ENCODE measurements at regions not wholly inside any gene's neighbourhood (a gene's known extent, or its start where the extent isn't known, plus 50 kb on each side); places are given as distances from the start of the nearest gene placed in this dataset.

DNA sequence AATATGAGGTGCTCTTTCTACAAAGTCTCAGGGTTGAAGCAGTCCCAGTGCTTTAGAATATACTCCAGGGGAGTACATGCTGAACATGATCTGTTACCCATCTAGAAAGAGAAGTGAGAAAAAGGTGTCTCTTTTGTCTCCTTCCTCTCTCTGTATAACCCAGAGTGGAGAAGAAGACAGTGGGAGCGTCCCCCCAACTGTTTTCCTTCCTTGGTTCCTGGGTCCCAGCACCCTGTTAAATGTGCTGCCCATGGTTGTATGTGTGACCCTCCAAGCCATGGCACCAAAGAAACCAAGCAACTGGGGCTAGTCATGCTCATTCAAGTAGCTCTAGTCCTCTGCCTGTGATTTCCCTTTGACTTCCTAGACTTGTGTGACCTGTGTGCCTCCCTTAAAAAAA is 683.7 kb downstream of the TBL1XR1 start:
- TF ChIP-seq, protein P1, sequence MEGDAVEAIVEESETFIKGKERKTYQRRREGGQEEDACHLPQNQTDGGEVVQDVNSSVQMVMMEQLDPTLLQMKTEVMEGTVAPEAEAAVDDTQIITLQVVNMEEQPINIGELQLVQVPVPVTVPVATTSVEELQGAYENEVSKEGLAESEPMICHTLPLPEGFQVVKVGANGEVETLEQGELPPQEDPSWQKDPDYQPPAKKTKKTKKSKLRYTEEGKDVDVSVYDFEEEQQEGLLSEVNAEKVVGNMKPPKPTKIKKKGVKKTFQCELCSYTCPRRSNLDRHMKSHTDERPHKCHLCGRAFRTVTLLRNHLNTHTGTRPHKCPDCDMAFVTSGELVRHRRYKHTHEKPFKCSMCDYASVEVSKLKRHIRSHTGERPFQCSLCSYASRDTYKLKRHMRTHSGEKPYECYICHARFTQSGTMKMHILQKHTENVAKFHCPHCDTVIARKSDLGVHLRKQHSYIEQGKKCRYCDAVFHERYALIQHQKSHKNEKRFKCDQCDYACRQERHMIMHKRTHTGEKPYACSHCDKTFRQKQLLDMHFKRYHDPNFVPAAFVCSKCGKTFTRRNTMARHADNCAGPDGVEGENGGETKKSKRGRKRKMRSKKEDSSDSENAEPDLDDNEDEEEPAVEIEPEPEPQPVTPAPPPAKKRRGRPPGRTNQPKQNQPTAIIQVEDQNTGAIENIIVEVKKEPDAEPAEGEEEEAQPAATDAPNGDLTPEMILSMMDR (IDR thresholded peaks at IDR 0.05; ENCODE audit: insufficient read depth, missing control alignments): no peak
- FAIRE-seq: no peak
- no peak for DNase-seq (ENCODE audit: insufficient read length, low spot score)

DNA sequence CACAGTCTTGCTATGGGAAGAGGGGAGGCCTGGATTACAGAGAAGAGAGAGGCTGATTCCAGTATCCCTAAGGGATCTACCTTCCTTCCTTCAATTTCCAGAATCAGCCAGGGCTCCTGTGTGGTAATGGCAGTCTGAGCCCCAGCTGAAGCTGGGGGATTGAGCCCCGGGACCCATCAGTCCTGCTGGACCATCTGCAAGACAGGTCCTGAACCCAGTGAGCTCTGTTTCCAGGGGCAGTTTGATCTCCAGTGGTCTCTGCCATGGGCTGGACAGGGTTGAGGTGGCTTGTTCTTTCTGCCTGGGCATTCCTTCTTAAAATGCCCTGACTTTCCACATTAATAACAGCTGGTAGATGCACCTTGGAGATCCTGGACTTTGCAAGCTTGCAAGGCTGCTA is 685.2 kb downstream of the TBL1XR1 start:
- TF ChIP-seq, protein P1 (IDR thresholded peaks at IDR 0.05; ENCODE audit: insufficient read depth, missing control alignments): no peak
- DNase-seq (ENCODE audit: insufficient read length, low spot score): no peak

DNA sequence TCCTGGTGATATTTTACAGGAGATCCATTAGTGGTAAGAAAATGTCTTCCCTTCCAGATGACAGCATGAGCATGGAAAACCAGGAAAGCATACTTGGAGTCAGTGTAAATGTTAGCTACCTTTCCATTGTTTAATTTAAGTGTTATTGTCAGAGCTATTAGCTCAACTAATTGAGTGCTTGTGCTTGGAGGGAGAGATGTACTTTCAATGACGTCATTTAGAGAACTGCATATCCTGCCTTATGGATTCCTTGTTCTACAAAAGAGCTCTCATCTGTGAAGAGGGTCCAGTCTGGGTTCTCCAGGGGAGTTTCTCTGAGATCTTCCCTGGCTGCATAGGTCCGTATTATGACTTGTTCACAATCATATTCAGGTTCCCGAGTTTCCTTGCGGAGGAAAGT is 687.2 kb downstream of the TBL1XR1 start:
- FAIRE-seq: no peak
- TF ChIP-seq, protein P1 (IDR thresholded peaks at IDR 0.05; ENCODE audit: insufficient read depth, missing control alignments): no peak

More for the DNA sequence above, 685.2 kb downstream of the TBL1XR1 start:
- no peak for FAIRE-seq

DNA sequence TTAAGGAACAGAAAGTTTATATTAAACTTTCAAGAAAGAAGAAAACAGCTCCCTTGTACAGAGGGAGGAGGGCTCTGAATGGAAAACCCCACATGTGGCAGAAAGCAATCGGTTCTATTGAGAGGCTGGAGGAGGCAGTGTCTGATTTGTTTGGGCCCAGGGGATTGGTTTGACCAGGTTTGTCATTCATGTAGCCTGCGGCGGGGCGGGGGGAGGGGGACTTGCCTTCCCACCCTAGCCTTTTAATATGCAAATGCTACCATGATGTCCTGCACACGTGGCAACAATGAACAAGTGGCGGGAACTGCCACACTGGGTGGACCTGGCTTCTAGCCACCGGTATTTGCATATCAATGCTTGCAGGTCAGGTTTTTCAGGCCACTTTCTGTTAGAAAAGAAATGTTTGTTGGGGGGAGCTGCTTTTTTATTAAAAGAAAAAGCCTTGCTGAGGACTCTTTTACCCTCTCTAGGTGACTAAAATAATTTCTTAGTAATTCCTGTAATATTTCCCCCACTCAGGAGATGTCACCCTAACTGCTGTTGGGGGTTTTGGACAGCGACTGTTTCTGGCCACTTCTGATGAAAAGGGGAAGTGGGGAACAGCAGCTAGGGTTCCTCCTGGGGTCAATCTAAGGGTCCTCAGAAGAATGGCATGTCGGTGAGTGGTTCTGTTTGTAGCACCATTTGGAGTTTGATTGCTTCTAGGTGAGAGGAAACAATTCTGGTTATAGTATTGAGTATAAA is 691.2 kb downstream of the TBL1XR1 start:
- DNase-seq (ENCODE audit: insufficient read length, low spot score) (no peak), FAIRE-seq (no peak)
- TF ChIP-seq, protein P1 (IDR thresholded peaks at IDR 0.05; ENCODE audit: insufficient read depth, missing control alignments): no peak

More for the DNA sequence above, 687.2 kb downstream of the TBL1XR1 start:
- DNase-seq (ENCODE audit: insufficient read length, low spot score): no peak

DNA sequence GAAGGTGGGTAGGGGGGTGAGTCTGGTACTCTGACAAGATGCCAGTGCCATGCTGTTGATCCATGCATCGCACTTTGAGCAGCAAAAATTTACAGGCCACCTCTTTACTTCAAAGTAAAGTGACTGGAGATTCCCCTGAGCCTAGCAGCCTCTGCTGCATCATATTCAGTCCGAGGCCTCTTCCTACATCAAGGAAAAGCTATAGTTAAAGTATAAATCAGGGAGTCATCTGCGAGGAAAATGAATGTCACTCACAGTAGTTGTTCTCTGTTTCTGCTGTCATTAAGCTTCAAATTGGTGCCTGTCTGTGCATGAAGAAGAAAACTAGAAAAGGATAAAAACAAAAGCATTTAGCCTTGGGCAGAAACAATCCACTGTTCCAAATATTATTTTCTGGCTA is 706.2 kb downstream of the TBL1XR1 start:
- DNase-seq (ENCODE audit: insufficient read length, low spot score) (no peak), FAIRE-seq (no peak)
- TF ChIP-seq, protein P1 (IDR thresholded peaks at IDR 0.05; ENCODE audit: insufficient read depth, missing control alignments): no peak

DNA sequence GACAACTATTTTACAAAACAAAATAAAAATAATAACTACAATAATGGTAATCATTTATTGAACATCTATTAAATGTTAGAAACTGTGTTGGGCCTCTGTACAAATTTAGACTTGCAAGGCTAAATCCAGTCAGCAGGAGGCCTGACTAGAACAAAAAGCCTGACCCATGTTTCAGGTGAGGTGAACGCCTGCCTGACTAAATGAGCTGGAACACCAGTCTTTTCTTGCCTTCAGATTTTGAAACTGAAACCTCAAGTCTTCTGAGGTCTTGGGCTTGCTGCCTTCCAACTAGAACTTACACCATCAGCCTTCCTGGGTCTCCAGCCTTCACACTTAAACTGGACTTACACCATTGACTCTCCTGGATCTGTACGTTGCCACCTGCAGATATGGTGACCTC is 706.9 kb downstream of the TBL1XR1 start:
- no peak for FAIRE-seq
- TF ChIP-seq, protein P1 (IDR thresholded peaks at IDR 0.05; ENCODE audit: insufficient read depth, missing control alignments): no peak
- no peak for DNase-seq (ENCODE audit: insufficient read length, low spot score)

DNA sequence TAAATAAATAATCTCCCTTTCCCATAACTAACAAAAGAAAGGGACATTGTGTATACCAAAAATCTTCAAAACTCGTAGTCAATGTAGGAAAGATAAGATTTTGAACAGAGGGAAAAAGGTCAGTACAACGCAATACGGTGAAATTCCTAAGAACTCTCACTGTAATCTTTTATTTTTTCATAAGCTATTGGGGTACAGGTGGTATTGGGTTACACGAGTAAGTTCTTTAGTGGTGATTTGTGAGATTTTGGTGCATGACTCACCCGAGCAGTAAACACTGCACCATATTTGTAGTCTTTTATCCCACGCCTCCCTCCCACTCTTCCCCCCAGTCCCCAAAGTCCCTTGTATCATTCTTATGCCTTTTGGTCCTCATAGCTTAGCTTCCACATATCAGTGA is 718.0 kb downstream of the TBL1XR1 start:
- FAIRE-seq (no peak), DNase-seq (ENCODE audit: insufficient read length, low spot score) (no peak)

More for the DNA sequence above, 718.0 kb downstream of the TBL1XR1 start:
- TF ChIP-seq, protein P1 (IDR thresholded peaks at IDR 0.05; ENCODE audit: insufficient read depth, missing control alignments): no peak

Data from D721Med (cell line).